Endothelial cell of umbilical vein (primary cell): ENCODE measurements at regions not wholly inside any gene's neighbourhood (a gene's known extent, or its start where the extent isn't known, plus 50 kb on each side); places are given as distances from the start of the nearest gene placed in this dataset.

Experiments
- CTCF ChIP-seq, 2 donors: IDR thresholded peaks; 1 replicate in 1 of 2; 2 replicates in 1 of 2; pipeline ENCODE4 v1.5.1; 2011; ENCODE audit warnings: low read length in 2 of 2, mild to moderate bottlenecking in 2 of 2, moderate library complexity in 2 of 2, control low read depth in 1 of 2, inconsistent platforms in 1 of 2, low read depth in 1 of 2; ENCODE audit not compliant: insufficient read depth in 1 of 2; ENCODE audit errors: extremely low read depth in 1 of 2
- EZH2 ChIP-seq: IDR thresholded peaks from 2 replicates; pipeline ENCODE4 v1.6.1; 2012; ENCODE audit warnings: borderline replicate concordance, low read depth, mild to moderate bottlenecking, moderate library complexity, low read length, inconsistent platforms; ENCODE audit not compliant: severe bottlenecking
- MAX ChIP-seq: IDR thresholded peaks from 2 replicates; pipeline ENCODE4 v1.6.1; 2011; ENCODE audit not compliant: insufficient read depth, insufficient read length
- POLR2A ChIP-seq: IDR thresholded peaks from 2 replicates; pipeline ENCODE4 v1.6.1; 2012; ENCODE audit warnings: low read depth, mild to moderate bottlenecking, control low read depth, low read length

DNA sequence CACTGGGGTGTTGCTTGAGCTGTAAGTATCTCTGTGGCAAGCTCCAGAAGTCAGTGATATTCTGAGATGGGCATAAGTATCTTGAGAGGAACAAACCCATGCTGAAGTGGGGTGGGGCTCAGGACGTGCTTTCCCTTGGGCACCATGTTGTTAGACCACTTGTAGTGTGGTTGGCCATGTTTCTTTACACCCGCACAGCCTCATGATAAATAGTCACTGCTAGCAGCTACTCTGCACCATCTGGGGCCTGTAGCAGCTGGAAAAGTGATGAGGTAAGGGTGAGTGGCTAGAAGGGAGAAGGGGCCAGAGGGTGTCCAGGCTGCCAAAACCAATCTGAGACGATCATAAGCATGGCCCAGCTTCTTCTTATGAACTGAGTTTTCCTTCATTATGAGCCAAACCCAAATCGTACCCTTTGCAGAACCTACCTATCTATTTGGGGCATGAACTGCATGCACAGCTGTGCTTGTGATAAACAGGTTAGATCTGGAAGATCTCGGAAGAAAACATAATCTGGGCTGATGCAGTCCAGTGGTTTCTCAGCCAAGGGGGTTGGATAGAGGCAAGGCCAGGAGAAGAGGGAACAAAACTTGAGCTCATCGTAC lies 91.9 kb upstream of the IRF2BP2 start:
- no peak for TF ChIP-seq CTCF (IDR thresholded peaks at IDR 0.05; ENCODE audit: extremely low read depth in 1 of 2, insufficient read depth in 1 of 2, low read depth in 1 of 2, low read length in 2 of 2)
- no peak for TF ChIP-seq POLR2A
- no peak for TF ChIP-seq MAX
- TF ChIP-seq EZH2, result no peak
